Fibroblast of skin of scalp (primary cell): ENCODE measurements at regions not wholly inside any gene's neighbourhood (a gene's known extent, or its start where the extent isn't known, plus 50 kb on each side); places are given as distances from the start of the nearest gene placed in this dataset.
"Not testable (repeated sequence)": the region's sequence is repeated elsewhere in the genome, so short reads cannot be mapped to it uniquely, and the experiment has no call there.

Experiments used
- DNase-seq: peaks from one replicate; pipeline ENCODE4 v3.0.0-alpha.2; 2013

DNA sequence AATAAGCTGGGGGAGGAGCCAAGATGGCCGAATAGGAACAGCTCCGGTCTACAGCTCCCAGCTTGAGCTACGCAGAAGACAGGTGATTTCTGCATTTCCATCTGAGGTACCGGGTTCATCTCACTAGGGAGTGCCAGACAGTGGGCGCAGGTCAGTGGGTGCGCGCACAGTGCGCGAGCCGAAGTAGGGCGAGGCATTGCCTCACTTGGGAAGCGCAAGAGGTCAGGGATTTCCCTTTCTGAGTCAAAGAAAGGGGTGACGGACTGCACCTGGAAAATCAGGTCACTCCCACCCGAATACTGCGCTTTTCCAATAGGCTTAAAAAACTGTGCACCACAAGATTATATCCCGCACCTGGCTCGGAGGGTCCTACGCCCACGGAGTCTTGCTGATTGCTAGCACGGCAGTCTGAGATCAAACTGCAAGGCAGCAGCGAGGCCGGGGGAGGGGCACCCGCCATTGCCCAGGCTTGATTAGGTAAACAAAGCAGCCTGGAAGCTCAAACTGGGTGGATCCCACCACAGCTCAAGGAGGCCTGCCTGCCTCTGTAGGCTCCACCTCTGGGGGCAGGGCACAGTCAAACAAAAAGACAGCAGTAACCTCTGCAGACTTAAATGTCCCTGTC, 606.4 kb downstream of the TMA16 start:
- DNase-seq, result not testable (repeated sequence)

DNA sequence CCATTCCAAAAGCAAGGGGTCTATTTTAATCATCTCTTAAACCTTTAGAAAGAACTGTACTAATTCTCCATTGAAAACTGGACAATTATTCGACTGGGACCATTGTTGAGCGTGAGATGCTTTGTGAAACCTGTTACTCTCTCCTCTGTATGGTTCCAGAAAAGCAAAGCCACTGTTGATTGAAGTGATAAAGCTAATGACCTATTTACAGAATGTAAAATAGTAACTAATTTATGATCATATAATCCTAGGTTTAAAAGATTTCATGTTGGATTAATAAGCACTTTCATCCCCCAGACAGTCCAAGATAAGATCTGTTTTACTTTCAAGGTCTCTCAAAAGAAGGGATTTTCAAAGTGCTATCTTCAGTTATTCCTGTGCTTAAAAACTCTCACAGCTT, 614.5 kb downstream of the TMA16 start:
- DNase-seq, result no peak

DNA sequence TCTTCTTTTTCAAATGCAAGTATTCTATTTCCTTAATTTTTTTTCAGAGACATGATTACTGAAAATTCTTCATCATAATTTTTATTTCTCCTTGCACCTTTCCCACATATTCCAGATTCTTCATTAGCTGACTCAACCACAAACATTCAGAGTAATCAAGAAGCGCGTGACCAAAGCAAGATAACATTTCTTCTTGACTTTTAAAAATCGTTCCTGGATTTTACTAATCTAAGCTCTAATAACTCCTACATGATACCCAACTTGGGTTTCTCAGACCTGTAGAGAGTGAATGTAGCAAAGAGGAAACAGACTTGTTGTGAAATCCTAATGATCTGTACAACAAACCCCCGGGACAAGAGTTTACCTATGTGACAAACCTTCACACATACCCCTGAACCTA, 615.0 kb downstream of the TMA16 start:
- DNase-seq, result no peak

DNA sequence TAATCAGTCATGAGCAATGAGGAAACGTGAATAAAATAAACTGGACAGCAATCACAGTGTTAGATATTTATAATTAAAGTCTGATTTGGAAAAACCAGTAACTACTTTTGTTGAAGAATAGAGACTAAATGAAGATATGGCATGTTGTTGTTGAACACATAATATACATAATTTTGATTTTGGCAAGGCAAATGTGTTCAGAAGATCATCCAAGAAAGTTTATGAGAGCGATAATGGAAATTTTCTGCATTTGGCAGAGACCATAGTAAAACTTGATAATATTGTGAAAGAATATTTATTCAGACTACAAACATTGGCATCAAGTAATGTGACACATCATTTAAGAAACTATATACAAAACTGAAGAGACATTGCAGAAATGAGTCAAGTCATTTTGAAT, 620.7 kb downstream of the TMA16 start:
- DNase-seq, result no peak

DNA sequence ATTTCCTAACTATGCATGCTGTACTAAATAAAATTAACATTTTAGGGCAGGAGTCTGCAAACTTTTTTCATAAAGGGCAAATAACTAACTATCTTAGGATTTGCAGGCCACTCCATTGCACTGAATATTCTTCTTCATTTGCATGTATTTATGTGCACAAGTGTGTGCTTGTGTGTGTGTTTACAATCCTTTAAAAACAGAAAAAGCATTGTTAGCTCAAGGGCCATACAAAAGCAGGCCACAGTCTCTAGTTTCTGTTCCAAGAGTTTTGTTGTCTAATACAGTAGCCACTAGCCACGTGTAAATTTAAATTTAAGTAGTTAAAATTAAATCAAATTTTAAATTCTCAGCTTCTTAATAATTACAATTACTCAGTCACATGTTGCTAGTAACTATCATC, 621.8 kb downstream of the TMA16 start:
- DNase-seq, result no peak

DNA sequence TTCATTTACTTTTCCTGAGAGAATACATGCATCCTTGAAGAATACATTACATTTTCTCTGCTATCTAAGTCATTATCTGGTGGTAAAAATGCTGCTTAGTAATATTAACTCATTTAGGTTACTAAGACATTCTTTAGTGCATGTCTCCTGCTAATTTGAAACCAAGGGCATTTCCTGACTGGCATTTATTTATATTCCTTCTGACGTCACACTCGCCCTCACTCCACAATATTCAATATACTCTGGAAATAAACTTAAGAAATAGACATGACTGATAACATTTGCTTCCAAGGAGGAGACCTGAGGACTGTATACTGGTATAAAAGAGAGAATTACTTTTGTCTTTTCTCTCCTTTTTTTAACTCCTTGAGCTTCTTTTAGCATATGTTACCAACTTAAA, 619.5 kb upstream of the SMIM31 start:
- DNase-seq, result no peak

DNA sequence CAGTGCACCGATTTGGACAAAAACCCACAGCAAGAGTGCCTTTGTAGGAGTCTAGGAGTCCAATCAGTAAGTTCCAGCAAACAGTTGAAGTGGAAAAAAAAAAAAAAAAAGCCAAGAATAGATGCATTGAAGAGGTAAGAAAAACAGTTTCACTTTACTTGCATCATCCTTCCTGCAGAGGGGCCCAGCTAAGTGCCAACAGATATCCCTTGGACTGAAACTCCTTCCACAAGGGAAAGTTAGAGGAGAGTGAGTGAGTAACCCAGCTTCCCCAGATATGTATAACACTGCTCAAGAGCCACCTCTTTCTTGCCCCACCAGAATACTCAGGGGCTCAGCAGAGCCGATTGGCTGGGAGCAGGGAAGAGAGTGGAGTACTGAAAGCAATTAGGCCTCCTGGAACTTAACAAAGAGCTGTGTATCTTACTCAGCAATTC, 617.7 kb upstream of the SMIM31 start:
- DNase-seq, result peak; percentile 65

DNA sequence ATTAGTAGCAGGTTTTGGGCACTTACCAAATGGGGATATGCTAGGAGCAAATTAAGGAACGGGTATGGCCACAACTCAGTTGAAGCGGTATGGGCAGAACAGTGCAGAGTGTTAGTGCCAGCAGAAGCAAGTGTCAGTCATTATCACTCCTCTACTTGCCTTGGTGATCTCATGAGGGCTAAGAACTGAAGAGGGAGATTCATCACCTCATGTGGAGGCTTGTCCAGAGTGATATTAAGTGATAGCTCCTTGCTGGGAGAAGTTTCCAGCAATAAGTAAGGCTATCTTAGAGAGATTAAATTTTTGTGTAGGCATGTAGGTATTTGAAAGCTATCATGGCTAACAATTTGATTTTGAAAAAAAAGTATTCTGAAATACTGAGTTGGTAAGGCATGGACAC, 615.4 kb upstream of the SMIM31 start:
- no peak for DNase-seq

DNA sequence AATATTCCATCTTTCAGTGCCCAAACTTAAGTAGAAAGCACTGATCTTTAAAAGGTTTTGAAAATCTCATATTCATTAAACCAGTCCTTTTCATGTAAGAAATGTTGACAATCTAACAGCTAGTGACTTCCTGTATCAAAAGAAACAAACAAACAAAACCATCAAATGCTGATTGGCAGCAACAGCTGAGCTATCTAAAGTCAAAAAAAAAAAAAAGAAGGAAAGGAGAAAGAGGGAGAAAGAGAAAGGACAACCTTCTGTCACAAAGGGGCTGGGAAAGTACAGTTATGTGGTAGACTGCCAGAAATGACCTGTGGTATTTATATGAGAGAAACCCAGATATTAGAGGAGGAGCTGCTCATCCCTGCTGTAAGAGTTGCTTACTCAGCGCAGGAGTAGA, 614.6 kb upstream of the SMIM31 start:
- no peak for DNase-seq

DNA sequence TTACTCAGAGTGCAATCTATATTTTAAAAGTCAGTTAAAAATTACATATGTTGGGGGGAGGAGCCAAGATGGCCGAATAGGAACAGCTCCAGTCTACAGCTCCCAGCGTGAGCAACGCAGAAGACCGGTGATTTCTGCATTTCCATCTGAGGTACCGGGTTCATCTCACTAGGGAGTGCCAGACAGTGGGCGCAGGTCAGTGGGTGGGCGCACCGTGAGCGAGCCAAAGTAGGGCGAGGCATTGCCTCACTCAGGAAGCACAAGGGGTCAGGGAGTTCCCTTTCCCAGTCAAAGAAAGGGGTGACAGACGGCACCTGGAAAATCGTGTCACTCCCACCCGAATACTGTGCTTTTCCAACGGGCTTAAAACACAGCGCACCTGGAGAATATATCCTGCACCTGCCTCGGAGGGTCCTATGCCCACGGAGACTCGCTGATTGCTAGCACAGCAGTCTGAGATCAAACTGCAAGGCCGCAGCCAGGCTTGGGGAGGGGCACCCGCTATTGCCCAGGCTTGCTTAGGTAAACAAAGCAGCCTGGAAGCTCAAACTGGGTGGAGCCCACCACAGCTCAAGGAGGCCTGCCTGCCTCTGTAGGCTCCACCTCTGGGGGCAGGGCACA, 612.1 kb upstream of the SMIM31 start:
- not testable (repeated sequence) for DNase-seq

DNA sequence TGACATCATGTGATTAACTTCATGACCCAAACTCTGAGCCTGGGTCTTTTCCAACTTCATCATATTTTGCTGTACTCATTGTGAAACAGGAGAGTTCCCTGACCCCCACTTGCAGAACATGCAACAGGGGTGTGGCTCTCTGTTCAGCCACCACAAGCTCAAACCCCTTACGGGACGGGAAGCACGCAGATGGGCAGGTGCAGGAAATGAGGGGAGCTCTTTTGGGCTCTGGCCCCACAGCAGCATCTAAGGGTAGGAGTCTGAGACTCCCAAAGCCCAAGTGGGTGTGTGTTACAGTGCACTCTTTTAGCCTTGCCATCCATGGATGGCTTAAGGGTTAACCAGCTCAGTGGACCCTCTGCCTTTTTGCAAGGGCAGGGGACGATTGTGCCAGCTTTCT, 599.5 kb upstream of the SMIM31 start:
- DNase-seq, result no peak

DNA sequence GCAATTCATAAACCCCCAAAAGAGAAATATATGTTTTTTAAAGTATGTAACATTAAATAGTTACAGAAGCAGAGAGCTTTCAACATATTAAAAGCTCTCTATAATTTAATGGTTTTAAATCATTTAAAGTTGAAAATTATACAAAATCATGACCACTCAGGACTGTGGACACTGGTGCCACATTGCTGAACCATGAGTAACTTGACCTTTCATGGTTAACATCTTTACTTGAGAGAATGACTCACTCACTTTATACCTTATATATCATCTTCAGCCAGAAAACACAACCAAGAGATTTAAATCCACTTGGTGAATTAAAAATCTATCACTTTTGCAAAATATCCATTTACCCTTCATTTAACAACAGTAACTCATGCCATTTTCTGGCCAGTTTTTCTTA, 584.3 kb upstream of the SMIM31 start:
- DNase-seq, result peak; percentile 0

DNA sequence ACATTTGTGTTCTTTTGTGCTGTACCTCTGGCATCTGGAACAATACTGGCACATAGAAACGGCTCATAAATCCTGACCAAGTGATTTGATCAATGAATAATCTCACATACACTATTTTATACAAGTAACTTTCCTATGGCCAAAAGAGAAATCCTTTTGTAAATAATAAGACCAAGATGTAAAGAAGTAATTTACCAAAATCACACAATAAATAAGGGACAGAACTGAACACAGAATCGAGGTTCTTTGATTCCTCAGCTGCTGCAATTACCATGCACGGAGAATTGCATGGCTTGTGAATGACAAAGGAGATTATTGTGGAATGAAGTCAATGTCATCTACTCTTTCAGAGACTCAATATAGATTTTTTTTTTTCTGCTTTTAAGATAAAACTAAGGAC, 576.8 kb upstream of the SMIM31 start:
- no peak for DNase-seq

DNA sequence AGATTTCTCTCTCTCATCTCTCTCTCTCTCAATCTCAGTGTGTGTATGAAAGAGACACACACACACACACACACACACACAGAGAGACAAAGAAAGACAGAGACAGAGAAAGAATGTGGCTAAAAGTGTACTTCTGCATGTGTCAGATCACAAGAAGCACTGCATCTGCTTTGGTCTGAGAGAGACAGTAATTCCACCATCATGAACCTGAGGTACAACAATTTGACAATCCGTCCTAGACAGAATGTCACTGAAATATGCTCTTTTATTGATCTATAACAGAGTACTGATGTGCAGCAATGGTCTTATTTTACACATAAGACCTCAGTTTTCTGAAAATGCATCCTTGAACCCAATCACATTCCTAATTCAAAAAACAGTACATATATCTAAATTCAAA, 576.2 kb upstream of the SMIM31 start:
- DNase-seq, result no peak

DNA sequence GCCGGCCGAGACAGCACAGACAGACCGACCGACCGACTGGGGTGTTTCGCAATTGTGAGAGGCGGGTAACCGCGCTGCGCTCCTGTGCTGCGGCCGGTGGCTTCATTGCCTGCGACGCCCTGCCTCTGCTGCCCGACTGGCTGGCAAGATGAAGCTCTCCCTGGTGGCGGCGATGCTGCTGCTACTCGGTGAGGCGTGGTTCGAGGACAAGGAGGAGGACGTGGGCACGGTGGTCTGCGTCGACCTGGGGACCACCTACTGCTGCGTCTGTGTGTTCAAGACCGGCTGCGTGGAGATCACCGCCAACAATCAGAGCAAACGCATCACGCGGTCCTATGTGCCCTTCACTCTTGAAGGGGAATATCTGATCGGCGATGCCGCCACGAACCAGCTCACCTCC, 565.7 kb upstream of the SMIM31 start:
- DNase-seq, result no peak

DNA sequence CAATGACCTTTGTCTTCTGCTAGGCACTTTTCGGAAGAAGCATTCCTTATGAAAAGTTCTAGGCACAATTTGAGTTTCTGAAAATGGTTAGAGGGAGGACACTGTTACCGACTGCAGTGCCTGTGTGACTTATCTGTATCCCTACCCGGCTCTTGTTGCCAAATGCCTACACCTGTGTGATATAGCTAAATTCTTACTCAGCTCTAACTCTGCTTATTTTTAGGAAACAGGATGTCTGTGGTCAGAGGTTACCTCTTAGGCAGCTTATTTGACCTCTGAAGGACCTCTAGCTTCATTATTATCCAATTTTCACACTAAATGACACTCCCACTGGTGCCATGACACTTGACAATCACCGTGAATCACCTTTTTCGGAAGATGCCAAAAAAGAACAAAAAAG, 561.1 kb upstream of the SMIM31 start:
- no peak for DNase-seq

DNA sequence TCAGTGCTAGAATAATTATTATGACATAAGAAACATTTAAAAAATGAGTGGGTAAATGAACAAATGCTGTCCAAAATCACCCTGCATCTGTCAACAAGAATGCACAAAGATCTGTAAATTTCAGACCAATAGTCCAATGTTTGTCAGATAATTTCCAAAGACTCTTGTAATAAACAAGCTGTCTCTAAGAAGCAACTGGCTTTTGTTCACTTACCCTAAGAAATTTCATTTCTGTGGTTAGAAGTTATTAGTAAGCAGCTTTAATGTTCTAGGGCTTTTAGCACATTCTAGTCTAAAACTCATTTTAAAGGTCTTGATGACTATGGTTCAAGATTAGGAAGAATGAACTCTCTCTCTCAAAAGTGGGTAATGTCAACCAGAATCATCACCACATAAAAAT, 560.3 kb upstream of the SMIM31 start:
- DNase-seq, result no peak

DNA sequence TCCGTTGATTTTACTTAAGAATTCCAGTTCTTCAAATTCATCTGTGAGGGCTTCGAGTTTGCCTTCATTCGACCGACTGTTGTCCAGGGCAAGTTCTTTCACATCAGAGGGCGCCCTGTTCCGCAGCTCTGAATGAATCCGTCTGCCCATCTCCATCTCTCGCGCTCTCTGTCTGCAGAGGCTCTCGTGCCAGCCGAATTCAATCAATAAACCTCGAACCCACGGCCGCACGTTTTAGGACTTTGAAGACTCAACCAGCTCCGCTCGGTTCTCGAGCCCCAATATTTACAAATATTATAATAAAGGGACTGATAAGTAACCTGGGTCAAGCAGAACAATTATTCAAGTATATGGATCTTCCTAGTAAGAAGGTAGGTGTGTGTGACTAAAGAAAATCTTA, 556.4 kb upstream of the SMIM31 start:
- DNase-seq, result no peak

DNA sequence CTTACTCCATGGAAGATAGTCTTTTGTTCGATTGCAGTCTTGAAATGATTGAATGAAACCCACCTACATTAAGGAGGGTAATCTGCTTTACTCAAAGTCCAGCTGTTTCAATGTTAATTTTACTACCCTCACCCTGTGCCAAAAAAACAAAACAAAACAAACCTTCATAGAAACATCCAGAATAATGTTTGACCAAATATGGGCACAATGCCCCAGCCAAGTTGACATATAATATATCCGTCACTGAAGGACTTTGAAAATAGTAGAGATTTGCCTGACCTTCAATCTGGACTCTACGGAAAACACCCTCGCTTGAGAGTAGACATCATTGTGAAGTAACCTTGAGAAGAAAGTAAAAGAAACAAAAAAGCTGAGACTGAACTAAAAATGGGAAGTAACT, 550.5 kb upstream of the SMIM31 start:
- no peak for DNase-seq

DNA sequence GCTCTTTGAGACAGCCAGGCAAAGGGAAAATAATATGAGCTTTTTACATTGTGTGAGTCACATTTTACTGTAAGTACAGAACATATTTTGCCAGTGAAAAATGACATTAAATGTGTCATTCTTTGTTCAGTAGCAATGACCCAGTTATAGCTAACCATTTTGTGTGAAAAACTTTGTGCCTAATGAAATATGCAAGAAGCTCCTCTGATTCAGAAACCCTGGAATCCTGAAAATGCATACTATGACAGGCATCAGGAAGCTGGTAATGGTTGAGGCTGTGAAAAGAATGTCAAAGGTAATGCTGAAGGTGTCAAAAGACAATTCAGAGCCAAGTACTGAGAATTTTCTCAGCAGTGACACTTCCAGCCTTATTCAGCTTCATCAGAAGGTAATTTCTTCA, 549.5 kb upstream of the SMIM31 start:
- peak; percentile 86 for DNase-seq

DNA sequence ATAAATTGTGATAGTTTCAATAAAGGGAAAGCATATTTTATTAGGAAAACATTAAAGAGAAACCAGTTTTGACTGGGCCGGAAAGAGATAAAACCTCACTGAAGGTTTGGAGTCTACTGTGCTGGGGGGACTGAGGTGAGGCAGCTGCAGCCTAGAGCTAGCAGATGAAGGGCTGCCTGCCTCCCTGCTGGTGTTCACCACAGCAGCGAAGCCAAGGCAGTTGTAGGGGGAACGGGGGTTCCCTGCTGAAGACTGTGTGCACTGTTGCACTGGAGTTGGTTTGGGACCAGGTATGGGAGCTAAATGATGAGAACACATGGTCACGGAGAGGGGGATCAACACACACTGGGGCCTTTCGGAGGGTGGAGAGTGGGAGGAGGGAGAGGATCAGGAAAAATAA, 546.5 kb upstream of the SMIM31 start:
- no peak for DNase-seq

DNA sequence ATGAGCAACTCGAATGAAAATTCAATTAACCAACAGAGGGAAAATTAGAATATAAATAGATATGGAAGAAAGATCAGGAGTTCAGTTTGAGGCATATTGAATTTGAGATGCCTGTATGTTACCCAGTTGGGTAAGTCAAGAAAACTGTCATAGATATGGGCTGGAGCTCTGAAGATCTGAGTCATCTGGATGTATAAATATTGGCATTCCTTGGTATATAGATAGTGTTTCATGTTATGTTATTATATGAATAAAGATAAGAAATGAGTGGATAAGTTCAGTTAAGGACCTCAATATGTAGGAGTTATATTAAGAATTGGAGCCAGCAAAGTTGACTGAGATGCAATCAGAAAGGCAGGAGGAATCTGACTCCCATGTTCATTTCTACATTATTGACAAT, 543.6 kb upstream of the SMIM31 start:
- peak; percentile 5 for DNase-seq

DNA sequence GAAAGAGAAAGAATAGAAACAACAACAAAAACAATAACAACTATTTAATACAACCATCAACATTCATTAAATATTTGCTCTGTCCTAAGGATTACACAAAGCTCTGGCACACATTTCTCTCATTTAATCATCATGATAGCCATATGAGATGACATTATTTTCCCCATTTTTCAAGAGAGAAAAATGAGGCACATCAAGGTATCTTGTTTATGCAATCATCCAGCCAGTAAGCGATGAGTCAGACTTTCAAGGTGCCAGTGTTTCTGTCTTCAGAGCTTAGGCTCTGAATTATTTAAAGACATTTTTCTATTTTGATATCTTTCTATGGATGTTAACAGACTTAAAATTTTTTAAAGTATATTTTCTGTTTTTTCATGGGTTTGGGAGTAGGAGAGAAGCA, 541.8 kb upstream of the SMIM31 start:
- no peak for DNase-seq

DNA sequence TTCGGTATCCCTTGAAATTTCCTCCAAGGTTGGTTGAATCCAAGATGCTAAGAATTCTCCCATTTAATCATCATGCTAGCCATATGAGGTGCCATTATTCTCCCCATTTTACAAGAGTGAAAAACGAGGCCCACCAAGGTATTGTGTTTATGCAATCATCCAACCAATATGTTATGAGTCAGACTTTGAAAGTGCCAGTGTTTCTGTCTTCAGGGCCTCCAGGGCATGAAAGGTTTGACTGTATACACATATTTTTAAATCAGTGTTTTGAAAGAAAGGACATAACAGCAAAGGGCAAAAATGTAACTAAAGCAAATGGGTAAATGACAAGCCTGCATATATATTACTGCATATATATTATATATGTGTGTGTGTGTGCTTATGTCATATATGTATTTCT, 541.2 kb upstream of the SMIM31 start:
- DNase-seq, result no peak

DNA sequence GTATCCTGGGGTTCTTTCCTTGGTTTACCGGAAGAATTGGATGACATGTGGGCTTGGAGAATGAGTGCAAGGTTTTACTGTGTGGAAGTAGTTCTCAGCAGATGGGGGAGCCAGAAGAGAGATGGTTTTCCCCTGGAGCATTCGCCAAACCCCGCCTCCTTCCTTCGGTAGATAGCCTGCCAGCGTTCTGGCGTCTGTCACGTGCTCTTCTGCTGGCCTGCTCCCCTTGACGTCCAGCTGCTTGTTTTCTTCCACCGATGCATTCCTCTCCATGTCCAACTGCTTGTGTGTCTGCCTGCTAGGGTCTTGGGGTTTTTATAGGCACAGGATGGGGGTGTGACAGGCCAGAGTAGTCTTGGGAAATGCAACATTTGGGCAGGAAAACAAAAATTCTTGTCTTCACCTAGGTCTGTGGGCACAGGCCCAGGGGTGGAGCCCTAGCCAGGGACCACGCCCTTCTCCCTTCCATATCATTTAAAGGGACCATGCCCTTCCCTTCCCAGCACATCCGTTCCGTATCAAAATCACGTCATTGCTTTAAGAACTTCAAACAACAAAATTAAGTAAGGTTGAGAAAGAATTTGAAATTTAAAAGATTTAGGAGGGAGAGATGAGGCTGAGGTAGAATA, 538.7 kb upstream of the SMIM31 start:
- DNase-seq, result no peak
